Effector CD4-positive, alpha-beta T cell (primary cell): ENCODE measurements at regions not wholly inside any gene's neighbourhood (a gene's known extent, or its start where the extent isn't known, plus 50 kb on each side); places are given as distances from the start of the nearest gene placed in this dataset.
"Not testable (repeated sequence)": the region's sequence is repeated elsewhere in the genome, so short reads cannot be mapped to it uniquely, and the experiment has no call there.

Source experiments
- DNase-seq: peaks from one replicate; pipeline ENCODE4 v3.0.0-alpha.2; 2020

DNA sequence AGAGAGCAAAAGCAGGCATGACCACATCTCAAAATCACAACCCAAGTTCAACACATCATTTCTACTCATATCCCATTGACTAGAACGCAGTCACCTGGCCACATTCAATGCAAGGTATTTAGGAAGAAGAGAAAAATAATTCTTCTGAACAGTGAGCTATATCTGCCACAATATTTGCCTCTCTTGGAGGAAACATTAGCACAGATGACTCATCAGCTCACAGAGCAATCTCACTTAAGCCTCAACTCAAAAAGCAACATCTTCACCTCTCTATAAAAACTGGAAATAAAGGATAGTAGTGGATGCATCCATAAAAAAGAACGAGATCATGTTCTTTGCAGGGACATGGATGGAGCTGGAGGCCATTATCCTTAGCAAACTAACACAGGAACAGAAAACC, 143.9 kb upstream of the FMN2 start:
- no peak for DNase-seq

DNA sequence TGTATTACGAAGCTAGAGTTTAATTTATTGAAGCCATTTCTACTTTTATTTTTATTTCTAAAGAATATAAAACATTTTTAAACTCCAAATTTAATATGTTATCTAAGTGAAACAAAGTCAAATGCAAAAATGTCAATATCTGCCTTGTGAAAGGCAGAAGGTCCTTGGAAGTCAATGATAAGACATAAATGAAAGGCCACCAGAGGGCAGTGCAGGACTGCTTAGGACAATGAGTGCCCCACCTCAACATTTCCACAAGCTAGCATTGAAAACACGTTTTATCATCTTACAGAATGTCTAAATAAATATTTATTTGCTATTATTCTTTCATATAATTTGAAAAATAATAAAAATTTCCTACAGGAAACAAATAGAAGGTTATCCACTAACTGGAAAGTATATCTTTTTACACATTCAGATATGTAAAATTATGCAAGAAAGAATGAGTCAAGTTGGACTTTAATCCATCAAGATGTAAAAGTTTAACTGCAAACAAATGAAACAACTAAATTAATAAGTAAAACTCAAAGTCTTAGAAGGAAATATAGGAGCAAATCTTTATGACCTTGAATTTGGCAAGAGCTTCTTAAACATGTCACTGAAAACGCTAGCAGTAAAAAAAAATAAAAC, 140.1 kb upstream of the FMN2 start:
- DNase-seq, result peak; percentile 18

DNA sequence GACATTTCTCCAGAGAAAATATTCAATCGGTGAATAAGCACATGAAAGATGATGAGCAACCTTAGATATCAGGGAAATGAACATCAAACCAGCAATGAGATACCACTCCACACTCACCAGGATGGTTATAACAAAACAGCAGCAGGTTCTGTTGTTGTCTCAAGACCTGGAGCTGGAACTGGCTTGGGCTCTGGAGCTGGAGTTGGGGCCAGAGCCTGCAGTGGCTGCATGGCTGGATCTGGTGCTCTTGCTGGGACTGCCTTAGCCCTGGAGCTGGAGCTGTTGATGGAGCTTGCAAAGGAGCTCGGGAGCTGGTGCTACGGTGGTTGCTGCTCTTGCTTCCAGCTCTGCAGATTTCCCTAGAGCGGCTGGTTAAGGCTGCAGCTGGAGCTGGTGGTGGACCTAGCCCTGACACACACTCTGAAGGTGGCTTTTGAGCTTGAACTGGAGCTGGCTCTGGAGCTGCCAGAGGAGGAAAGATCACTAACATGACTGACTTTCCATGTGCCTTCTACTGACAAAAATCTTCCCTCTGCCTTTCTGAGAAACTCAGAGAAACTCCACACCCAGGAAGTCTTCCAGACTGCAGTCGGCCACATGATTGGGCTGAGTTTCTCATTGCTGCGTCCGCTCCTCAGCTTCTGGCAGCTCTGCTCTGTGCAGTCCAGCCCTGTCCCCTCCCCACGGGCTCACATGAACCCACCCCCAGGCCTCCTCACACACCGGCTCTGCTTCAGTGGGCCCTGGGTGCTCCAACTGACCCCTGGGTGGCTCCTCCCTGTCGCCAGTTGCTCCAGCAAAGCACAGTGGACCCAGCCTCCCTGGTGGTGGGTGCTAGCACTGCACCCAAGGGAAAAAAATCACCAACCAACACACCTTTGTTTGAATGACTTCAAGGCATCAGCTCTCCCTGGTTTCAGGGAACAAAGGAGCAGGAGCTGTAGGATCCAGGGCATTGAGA, 139.1 kb upstream of the FMN2 start:
- no peak for DNase-seq

DNA sequence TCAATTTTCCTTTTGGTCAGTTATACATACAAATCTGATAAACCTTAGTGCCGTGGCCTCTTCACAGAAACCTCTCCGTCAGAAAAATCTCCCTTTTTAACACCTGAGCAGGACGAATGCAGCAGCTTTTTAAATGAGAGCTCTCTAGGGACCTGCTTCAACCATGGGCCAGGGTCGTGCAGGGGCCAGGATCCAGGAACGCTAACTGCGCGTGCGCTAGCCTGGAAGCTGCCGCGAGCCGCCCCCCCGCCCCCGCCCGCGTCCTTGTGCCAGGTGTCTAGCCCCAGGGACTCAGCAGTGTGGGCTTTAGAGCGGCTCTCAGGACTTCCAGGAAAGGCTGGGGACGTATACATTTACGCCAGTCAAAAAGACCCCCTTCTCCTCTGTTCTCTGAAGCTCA, 136.8 kb upstream of the FMN2 start:
- no peak for DNase-seq

DNA sequence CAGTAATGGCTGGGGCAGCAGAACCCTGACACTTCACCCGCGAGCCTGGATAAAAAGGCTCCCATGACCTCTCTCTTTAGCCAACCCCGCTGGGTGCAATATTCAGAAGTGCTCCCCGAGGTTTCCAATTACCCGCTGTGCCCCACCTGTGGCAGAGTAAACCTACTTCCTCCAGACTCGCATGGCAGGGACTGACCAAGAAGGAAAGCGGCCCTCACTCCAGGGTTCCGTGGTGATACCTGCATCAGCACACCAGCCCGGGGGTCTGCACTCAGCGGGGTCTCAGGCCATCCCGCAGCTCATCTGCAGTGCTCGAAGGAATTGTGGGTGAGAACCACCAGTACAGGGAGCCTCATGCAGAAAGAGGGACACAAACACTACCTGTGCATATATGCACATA, 136.3 kb upstream of the FMN2 start:
- DNase-seq, result no peak

DNA sequence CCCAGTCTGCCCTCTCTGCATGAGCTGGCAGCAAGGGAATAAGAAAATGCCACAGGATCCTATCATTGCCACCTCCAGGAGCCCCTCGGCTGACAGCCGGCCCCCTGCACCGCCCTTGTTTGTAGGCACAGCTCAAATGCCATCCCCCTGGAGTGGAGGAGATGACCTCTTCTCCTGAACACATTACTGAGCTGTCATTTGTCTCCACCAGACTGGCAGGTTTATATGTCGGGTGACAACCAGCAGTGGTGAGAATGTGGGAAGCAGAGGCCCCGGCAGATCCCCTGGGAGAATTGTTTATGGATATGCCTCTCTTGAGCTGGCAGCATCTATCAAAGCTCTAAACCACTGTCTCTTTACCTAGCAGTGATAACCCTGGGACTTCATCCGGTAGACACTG, 135.4 kb upstream of the FMN2 start:
- no peak for DNase-seq

DNA sequence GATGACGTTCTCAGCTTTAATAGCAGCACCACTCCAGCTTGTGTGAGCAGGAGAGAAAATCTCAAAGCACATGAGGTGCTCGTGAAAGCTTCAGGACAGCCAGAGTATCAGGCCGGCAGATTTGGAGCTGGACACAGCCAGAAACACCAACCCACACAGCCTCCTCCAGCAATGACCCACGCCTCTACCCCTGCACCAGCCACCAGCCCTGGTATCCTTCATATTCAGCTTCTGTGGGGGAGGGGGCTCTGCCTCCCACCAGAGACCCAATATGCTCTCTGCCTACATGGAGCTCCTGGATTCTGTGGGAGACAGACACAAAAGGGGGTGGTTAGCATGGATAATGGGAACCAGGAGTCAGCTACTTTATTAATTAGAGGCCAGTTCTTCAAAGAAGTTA, 133.6 kb upstream of the FMN2 start:
- DNase-seq, result no peak

DNA sequence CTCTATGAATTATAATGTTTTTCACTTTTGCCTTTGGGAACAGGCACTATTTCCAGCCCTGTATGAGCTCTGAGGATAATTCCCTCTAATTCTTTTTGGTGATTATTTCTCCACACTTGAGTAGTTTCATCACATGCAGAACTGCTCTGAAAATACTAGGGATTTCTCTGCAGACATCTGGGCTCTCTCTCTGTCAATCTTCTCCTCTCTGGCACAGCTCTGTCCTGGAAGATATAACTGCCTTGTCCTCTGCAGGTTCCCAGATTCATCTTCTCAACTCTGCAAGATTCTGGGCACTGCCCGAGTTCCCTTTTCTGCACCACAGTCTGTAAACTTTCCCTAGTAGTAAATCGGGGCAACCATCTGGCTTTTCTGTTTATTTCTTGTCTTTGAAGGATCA, 131.3 kb upstream of the FMN2 start:
- no peak for DNase-seq

DNA sequence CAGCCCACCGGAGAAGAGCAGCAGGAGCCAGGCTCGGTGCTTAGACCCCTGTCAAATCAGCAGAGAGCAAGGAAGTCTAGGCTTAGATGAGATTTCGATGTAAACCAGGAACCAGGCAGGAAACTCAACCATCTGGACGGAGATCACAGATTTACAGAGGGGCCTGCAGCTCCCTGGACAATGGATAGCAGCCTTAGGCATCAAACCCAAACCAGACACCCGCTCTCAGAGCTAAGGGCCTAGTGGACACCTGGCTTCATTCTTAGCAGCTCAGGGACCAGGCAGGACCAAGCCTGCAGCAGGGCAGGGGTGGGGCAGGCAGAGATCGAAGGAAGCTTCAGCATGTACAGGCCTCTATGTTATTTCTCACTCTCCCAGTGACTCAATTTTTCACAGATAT, 127.8 kb upstream of the FMN2 start:
- no peak for DNase-seq

DNA sequence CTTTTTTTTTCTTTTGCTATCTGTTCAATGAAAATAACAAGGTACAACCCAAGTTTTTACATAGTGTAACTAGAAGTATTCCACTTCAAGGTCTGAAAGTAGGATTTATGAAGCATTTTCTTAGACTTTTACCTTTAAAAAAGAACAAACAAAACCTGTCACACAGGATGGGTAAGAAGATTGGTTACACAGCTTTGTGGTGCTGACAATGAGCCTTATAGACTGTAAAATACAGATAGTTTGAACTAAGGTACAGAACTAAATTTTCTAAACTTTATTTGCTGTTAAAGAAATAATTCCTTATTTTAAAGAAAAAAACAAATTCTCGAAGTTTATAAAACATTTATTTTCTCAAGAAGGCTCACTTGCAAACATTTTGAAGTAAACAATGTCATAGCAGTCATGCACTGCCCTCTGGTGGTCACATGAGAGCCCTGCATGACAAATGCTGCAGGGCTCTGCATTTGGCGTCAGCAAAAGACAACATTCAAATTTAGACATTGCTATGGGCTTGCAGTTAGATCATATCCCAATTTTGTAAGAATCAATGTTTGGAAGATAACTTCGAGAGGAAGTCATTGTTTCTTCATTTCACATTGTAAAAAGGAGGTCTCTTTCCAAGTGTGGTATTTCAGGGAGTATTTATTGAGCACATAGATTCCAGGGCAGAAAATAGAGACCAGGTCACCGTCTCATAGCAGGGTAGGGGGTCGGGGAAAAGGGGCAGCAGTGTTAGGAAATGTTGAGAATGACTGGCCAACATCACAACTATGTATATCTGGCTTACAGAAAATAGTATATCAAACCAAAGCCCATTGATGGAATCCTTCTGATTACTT, 115.3 kb upstream of the FMN2 start:
- DNase-seq, result peak; percentile 27

DNA sequence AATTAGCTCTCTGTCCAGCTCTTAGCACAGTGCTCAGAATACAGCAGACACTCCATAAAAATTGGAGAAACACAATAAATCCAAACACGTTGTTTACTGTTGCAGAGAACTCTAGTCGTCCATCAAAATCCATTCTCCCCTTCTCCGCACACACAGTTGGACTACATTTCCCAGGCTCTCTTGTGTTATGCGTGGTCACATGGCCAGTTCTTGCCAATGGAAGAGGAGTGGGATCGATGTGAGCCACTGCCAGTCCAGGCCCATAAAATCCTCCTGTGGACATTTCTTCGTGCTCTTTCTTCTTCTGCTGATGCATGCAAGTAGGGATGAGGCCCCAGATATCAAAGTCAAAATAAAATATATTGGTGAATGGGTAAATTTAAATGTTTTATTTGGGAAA, 114.3 kb upstream of the FMN2 start:
- no peak for DNase-seq

DNA sequence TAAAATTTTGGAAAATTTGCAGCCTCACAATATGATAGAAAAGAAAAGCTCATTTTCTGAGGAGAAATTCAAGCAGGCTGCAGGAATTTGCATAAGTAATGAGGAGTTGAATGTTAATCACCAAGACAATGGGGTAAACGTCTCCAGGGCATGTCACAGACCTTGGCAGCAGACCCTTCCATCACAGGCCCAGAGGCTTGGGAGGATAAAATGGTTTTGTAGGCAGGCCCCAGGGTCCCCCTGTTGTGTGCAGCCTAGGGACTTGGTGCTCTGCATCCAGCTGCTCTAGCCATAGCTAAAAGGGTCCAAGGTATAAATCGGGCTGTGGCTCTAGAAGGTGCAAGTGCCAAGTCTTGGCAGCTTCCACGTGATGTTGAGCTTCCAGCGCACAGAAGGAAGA, 112.2 kb upstream of the FMN2 start:
- DNase-seq, result no peak

DNA sequence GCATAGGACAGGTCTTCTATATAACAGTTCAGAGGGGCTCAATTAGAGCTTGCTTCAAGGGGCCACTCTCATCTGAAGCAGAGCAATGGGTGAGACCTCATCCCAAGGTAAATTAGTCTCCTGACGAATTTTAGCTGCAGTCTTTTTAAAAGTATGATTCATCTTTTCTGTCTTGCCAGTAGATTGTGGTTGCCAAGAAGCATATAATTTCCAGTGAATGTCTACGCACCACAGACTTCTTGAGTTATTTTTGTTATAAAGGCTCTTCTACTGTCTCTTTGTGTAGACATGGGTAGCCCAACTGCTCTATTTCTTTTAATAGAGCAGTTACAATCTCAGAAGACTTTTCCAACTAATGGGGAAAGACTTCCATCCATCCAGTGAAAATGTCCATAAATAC, 108.9 kb upstream of the FMN2 start:
- no peak for DNase-seq

DNA sequence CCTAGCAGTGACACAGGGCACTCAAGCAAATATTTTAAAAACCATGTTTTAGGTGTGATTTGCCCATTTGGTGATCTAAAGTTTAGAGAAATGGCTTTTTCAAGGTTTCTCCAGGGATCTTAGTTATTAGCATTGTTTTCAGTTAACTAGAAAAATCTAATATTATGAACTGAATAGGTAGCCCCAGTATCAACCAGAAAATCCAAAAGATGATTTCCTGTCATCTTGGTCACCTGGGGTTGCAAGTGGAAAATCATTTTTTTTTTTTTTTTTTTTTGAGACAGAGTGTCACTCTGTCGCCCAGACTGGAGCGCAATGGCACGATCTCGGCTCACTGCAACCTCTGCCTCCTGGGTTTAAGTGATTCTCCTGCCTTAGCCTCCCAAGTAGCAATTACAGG, 106.6 kb upstream of the FMN2 start:
- no peak for DNase-seq

DNA sequence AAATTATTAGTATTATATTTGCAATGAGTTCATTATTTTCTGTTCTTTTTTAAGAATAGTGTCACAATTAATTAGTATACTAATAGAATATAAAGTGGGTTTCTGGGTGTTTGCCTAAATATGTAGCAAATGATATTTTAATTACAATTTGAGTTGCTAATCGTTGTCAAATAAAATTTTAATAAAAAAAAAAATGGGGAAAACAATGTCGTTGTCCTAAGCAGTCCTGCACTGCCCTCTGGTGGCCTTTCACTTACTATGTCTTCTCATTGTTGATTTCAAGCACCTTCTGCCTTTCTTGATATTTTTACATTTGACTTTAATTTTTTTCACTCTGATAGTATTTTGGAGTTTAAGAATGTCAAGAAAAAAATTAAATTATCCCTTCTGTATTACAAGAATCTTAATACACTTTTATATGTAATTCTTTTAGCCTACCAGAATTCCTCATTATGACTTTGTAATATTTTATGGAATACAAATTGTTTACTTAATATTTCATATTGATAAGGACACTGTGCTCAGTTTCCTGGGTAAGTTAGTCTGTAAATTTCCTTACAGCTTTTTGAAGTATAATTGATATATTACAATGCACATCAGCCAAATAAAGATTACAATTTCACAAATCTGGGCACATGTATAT, 104.5 kb upstream of the FMN2 start:
- no peak for DNase-seq

DNA sequence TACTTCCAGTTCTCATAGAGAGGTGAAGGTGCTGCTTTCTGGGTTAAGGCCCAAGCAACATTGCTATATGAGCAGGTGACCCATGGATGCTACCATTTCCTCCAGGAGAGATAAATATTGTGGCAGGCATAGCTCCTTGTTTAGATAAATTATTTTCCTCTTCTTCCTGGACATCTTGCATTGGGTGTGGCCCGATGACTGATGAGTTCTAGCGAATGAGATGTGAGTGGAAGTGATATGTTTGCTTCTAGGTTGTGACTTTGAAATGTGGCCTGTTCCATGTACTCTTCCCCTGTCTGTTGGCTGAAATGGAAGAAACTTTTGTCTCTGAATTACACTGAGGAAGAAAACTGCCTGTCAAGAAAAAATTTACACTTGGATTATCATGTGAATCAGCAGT, 101.7 kb upstream of the FMN2 start:
- no peak for DNase-seq

DNA sequence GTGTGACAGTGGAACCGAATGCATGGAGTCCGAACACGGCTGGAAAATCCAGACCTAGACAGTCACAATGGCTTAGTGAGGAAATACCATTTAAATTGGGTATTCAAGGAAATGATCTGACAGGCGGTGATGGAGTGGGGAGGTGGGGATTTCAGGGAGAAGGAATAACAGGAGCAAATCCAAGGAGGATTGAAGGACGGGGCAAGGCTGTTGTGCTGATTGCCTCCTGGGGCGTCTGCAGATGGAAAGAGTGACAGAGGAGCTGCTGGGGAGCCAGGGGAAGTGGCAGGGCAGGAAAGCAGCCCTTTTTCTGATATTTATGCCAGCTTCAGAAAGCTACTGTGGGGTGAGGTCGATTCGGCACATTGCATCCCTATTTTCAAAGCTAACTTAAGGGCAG, 99.1 kb upstream of the FMN2 start:
- not testable (repeated sequence) for DNase-seq

DNA sequence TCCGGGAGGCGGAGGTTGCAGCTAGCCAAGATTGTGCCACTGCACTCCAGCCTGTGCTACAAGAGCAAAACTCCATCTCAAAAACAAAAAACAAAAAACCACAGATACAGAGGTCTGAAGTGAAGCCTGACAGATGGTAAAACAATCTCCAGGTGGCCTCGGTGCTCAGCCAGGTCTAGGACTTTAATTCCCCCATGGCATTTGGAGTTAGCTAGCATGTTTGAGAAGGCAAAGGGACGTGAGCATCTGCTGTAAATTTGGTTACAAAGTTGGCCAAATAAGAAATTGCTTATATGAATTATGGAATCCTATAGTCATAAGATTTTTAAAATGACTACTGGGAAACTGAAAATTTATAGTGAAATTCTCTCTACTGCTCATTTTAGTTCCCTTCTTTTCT, 98.3 kb upstream of the FMN2 start:
- DNase-seq, result no peak

DNA sequence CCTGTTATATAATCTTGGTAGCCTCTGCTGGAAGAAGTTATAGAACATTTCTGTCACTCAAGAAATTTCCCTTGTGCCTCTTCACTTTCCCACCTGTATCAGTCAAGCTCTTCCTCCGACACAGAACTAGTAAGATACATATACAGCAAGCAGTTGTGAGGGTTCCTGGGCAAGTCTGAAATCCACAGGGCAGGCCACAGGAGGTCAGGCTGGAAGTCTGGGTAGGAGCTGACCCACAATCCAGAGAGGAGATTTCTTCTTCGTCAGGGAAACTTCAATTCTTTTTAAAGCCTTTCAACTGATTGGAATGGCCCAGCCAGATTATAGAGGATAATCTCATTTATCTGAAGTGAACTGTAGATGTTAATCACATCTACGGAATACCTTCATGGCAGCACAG, 96.4 kb upstream of the FMN2 start:
- no peak for DNase-seq

DNA sequence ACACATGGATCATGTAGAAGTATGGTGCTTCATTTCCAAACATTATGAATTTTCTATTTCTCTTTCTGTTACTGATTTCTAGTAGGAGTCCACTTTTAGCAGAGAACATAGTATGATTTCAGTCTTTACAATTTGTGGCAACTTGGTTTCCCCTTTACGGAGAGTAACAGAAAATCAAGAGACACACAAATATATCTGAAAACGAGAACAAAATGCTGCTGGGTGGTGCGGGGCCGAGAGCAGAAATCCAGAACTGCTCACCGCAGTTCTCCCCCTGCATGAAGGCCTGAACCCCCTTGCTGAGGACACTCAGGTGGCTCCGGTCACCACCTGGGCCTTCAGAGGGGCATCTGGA, 94.5 kb upstream of the FMN2 start:
- DNase-seq, result no peak

DNA sequence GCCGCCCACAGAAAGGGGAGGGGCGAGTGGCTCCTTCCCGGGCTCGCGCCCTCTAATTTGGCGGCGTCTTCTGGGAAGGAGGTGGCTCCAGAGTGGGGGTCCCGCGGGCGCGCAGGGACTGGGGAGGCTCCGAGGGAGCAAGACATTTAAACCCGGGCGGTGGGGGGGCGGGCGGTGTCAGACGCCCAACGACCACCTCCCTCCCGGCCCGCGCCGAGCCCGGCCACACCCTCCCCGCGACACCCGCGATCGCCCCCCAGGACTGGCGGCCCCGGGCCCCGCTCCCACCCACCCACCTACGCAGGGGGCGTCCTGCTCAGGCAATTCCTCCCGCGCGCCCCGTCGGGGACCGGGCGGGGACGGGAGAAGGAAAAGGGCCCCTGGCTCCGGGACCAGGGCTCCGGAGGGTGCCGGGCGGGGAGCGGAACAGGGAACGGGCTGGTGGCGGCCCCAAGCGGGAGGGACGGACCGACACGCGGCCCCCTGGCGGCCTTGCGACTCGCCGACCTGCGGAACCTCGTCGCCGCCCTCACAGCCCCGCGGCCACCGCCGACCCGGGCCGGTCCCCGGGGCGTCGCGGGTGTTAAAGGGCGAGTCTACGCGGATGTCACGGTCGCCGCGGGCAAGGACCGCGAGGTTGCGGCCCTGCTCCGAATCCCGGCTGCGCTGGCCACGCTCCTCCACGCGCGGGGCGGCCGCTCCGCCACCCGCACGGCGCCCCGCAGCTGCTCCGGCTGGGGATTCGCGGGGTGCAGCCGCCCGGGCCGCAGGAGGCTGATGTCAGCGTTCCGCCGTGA, 94.0 kb upstream of the FMN2 start:
- DNase-seq, result no peak

DNA sequence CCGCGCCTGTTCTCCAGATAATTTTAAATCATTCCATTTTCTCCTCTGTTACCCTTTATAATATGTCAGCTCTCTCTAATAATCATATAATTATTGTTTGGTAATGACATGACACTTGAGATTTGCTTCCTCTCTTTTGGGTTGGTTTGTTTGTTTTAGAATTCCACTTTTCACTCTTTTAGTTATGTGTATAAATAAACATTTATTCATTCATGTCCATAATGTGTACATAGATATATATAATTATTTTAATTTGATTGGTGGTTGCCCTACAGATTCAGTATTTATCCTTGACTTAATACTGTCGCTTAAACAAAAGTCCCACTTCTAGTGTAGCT, 93.4 kb upstream of the FMN2 start:
- no peak for DNase-seq

DNA sequence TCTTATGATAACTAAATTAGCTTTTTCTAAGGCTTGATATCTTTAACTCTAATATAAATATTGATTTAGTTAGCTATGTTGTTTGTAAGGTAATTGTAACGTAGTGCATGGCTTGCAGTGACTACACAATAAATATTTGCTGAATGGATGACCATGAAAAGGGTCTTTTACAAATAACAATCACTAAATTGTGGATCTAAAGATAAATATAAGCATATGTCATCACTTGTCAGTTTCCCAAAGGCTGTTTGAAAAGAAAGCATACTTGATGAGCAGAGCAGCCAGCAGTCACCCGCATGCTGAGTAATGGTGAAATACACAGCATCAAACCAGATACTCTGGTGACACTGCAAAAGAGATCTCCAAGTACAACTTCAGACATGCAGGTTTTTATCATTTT, 92.5 kb upstream of the FMN2 start:
- no peak for DNase-seq
